Dermis microvascular lymphatic vessel endothelial cell (primary cell): ENCODE measurements at regions not wholly inside any gene's neighbourhood (a gene's known extent, or its start where the extent isn't known, plus 50 kb on each side); places are given as distances from the start of the nearest gene placed in this dataset.
"Not testable (repeated sequence)": the region's sequence is repeated elsewhere in the genome, so short reads cannot be mapped to it uniquely, and the experiment has no call there.

ENCODE experiments used
- DNase-seq, 2 donors: peaks; one replicate each; pipeline versions ENCODE4 v3.0.0 to v3.0.0-alpha.2; 2010; ENCODE audit warnings: low read depth in 2 of 2

DNA sequence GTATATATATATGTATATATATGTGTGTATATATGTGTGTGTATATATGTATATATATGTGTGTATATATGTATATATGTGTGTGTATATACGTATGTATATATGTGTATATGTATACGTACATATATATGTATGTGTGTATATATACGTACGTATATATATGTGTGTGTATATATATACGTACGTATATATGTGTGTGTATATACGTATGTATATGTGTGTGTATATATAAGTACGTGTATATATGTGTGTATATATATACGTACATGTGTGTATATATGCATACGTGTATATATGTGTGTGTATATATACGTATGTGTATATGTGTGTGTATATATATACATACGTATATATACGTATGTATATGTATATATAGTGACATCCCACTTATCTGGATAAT lies 154.4 kb downstream of the CDRT15L2 start:
- no peak for DNase-seq

- DNase-seq: no peak
These were observed 156.3 kb downstream of the CDRT15L2 start for GRCh38 chr17:20735796-20736195.

GRCh38 chr17:20737636-20738035 lies 158.1 kb downstream of the CDRT15L2 start:
- not testable (repeated sequence) for DNase-seq

- DNase-seq: no peak
These were observed 191.6 kb downstream of the CDRT15L2 start for GRCh38 chr17:20771104-20771503.

- DNase-seq: no peak
These were observed 195.1 kb downstream of the CDRT15L2 start for GRCh38 chr17:20774472-20775135.

DNA sequence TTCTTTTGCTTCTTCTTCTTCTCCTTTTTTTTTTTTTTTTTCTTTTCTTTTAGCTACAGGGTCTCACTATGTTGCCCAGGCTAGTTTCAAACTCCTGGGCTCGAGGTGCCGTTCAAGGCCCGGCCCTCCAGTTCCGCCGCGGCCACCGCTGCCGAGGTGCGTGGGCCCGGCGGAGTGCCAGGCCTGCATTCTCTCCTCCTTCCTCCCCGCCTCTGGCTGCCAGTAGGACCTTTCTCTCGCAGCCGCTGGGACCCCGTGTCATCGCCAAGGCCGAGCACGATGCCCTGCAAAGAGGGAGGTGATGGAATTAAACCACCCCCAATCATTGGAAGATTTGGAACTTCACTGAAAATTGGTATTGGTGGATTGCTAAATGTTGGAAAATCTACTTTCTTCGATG lies 195.8 kb downstream of the CDRT15L2 start:
- no peak for DNase-seq

DNA sequence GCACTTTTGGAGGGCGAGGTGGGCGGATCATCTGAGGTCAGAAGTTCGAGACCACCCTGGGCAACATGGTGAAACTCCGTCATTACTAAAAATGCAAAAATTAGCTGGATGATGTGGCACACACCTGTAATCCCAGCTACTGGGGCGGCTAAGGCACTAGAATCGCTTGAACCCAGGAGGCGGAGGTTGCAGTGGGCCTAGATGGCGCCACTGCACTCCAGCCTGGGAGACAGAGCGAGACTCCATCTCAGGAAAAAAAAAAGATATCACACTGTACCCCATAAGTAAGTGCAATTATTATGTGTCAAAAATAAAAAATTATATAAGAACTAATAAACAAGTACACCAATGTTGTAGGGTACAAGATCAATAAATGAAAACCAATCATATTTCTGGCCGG lies 200.0 kb downstream of the CDRT15L2 start:
- DNase-seq: no peak

DNA sequence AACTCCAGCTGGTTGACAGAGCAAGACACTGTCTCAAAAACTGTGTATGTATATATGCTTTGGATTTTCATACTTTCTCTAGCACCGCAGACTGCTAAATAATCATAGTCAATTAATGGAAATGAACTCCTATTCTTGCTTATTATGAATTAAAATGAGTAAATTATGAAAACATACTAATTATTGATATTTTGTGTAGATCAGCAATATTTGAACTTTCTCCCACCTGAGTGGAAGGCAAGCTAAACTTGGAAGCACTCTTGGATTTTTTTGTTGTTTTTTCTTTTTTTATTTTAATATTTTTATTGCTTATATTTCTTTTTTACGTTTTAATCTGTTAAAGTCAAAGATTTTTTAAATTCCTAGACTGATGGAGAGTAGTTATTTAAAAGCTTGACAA lies 201.7 kb downstream of the CDRT15L2 start:
- no peak for DNase-seq

- DNase-seq: not testable (repeated sequence)
These were observed 202.3 kb downstream of the CDRT15L2 start for GRCh38 chr17:20781869-20782268.

DNA sequence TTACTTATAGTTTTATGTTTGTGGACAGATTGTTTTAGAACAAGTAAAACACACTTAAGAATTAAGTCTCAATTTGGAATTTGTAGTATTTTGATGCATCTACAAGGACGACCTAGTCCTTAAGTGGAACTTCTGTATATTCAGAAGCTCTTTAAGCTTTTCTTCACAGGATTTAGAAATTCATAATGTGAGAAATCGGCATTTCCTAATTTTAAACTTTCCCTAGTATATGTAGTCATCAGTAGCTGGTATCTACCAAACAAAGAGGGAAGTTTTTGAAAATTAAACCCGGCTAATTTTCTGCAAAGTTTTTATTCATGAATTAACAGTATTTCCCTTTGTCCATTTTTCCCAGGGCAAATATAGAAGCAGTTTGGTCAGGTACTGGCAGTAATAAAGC lies 203.6 kb downstream of the CDRT15L2 start:
- no peak for DNase-seq

GRCh38 chr17:20784100-20784665 lies 204.7 kb downstream of the CDRT15L2 start:
- DNase-seq: no peak

- DNase-seq: no peak
These were observed 207.8 kb downstream of the CDRT15L2 start for GRCh38 chr17:20787281-20787680.

GRCh38 chr17:20791626-20792025 lies 212.1 kb downstream of the CDRT15L2 start:
- no peak for DNase-seq

DNA sequence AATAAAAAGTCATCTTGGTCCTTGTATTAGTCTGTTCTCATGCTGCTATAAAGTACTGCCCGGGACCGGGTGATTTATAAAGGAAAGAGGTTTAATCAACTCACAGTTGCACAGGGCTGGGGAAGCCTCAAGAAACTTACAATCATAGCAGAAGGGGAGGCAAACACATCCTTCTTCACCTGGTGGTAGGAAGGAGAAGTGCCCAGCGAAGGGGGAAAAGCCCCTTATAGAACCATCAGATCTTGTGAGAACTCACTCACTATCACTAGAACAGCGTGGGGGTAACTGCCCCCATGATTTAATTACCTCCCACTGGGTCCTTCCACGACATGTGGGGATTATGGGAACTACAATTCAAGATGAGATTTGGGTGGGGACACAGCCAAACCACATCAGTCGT lies 215.0 kb downstream of the CDRT15L2 start:
- not testable (repeated sequence) for DNase-seq

DNA sequence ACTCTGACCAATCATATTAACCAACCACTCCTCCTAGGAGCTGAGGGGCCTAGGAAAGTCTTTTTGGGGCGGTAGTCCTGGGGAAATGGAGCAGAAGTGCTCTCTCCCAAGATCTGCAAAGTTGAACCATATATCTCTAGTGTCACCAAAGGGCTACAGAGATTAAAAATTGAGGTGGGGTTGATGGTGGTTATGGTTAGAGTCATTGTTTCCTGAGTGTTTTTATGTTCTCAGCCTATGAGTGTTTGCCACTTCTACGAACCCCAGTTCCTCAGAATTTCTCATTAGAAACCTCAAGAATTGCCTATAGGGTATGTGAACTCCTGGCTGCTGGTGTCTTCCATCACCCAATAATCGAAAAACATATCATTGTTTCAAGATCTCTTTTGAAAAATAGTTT lies 217.8 kb downstream of the CDRT15L2 start:
- no peak for DNase-seq

DNA sequence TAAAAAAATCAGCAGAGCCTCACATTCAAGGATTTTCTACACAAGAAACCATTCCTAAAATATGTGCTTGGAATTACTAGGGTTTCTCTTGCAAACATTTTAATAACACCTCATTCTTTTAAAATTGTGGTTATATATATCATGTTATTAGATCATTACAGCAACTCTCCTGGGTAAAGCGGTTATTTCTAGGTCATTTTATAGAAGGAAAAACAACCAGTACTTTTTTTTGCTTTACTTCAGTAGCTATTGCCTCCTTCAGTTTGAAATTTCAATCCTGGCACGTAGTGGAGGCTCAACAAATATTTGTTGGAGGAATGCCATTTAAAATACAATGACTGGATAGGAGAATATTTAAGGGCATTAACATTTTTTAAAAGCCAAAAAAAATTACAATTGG lies 220.6 kb downstream of the CDRT15L2 start:
- DNase-seq: no peak

- DNase-seq: no peak
These were observed 226.2 kb downstream of the CDRT15L2 start for GRCh38 chr17:20805751-20806150.

- not testable (repeated sequence) for DNase-seq
These were observed 228.0 kb downstream of the CDRT15L2 start for GRCh38 chr17:20807566-20807965.

- not testable (repeated sequence) for DNase-seq
These were observed 227.4 kb downstream of the USP22 start for GRCh38 chr17:20815410-20815809.

GRCh38 chr17:20823905-20824304 lies 218.9 kb downstream of the USP22 start:
- no peak for DNase-seq

- no peak for DNase-seq
These were observed 217.3 kb downstream of the USP22 start for GRCh38 chr17:20825539-20825938.

DNA sequence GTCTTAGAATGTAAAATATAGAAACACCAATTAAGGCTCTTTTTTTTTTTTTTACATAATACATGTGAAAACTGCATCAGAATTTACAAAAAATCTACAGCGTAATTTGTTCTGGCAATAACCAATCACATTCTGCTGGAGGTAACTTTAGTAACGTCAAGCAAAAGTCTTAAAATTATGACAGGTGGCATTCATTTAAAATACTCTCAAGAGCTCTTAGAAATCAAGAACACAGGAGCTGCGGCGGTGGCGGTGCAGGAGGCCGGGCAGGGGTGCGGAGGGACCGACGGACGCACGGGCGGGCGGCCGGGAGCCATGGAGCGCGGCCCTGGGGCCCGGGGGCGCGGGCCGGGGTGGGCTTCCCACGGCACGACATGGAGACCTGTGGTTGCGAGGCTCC lies 202.4 kb downstream of the USP22 start:
- not testable (repeated sequence) for DNase-seq

DNA sequence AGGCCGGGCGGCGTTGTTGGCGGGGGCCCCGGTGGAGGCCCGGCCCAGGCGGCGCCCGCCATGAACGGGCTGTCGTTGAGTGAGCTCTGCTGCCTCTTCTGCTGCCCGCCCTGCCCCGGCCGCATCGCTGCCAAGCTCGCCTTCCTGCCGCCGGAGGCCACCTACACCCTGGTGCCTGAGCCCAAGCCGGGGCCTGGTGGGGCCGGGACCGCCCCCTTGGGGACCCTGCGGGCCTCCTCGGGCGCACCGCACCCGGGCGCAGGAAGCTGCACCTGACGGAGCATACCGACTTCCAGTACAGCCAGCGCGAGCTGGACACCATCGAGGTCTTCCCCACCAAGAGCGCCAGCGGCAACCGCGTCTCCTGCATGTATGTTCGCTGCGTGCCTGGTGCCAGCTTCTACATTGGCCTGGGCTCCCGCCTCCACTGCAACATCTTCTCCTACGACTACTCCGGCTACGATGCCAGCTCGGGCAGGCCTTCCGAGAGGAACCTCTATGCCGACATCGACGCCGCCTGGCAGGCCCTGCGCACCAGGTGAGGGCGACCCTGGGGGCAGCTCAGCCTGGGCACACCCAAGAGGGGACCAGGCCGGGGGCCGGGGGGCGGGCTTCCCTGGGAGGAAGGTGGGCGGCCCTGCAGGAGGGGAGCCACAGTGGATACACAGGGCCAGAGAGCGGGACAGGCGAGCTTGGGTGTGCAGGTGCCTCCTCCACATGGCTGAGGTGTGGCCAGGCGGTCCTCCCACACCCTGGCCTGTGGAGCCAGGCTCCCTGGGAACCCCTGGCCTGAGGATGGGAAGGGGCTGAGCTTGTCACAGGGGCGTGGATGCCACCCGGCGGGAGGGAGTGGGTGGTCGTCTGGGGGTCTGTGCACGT lies 201.6 kb downstream of the USP22 start:
- not testable (repeated sequence) for DNase-seq
